ENCODE measurements at regions not wholly inside any gene's neighbourhood (a gene's known extent, or its start where the extent isn't known, plus 50 kb on each side); places are given as distances from the start of the nearest gene placed in this dataset.

- peaks cover 20% of the 10 kb centered on the region for H3K27me3 Mint-ChIP-seq (ENCODE audit: insufficient read depth, unreplicated experiment)
- no peaks in the 10 kb centered on the region for H3K27me3 ChIP-seq (replicated peaks; ENCODE audit: control insufficient read depth, insufficient read depth, low read length)
- H3K36me3 Mint-ChIP-seq (ENCODE audit: insufficient read depth, unreplicated experiment): no peaks in the 10 kb centered on the region
- H3K4me3 ChIP-seq (ENCODE audit: low read depth, low read length): no peak overlapping the region
- BruUV-seq (replicated peaks): no TSS peak
- H3K9me3 Mint-ChIP-seq (ENCODE audit: unreplicated experiment): no peaks in the 10 kb centered on the region
- ChIA-PET POLR2A (no interaction called here), CTCF (no interaction called here)
- H3K4me1 ChIP-seq: no peaks in the 10 kb centered on the region
- no peak overlapping the region for H3K4me3 Mint-ChIP-seq (ENCODE audit: unreplicated experiment)
- H3K36me3 ChIP-seq (ENCODE audit: control insufficient read depth, insufficient read depth, low read length): no peaks in the 10 kb centered on the region
- H3K4me1 Mint-ChIP-seq (ENCODE audit: low read depth, unreplicated experiment): no peaks in the 10 kb centered on the region
- intact Hi-C loops (cut with micrococcal nuclease; ENCODE audit: unreplicated experiment): no loop called here
- no peak for TF ChIP-seq CTCF (IDR thresholded peaks at IDR 0.05; ENCODE audit: insufficient read depth in 1 of 2, low read depth in 1 of 2, low read length in 1 of 2, severe bottlenecking in 1 of 2, unreplicated experiment in 1 of 2)
- no peak overlapping the region for H3K27ac Mint-ChIP-seq (ENCODE audit: unreplicated experiment)
- no peaks in the 10 kb centered on the region for H3K9me3 ChIP-seq
- peak in 1 of 2 experiments; percentile 20 for DNase-seq
Measured at GRCh38 chr3:44136421-44136820, 105.3 kb upstream of the TOPAZ1 start.

- Histone ChIP-seq H3K27me3 (replicated peaks; ENCODE audit: control insufficient read depth, insufficient read depth, low read length) (no peaks in the 10 kb centered on the region; the same call in 1 of the 2 replicates), H3K4me3 (ENCODE audit: low read depth, low read length) (no peak overlapping the region), H3K36me3 (ENCODE audit: control insufficient read depth, insufficient read depth, low read length) (no peaks in the 10 kb centered on the region), H3K9me3 (no peaks in the 10 kb centered on the region), H3K4me1 (no peaks in the 10 kb centered on the region)
- Mint-ChIP-seq H3K27ac (ENCODE audit: unreplicated experiment) (no peak overlapping the region), H3K36me3 (ENCODE audit: insufficient read depth, unreplicated experiment) (no peaks in the 10 kb centered on the region), H3K4me1 (ENCODE audit: low read depth, unreplicated experiment) (no peaks in the 10 kb centered on the region), H3K9me3 (ENCODE audit: unreplicated experiment) (no peaks in the 10 kb centered on the region), H3K4me3 (ENCODE audit: unreplicated experiment) (no peak overlapping the region), H3K27me3 (ENCODE audit: insufficient read depth, unreplicated experiment) (peaks cover 10% of the 10 kb centered on the region)
- TF ChIP-seq CTCF (IDR thresholded peaks at IDR 0.05; ENCODE audit: insufficient read depth in 1 of 2, low read depth in 1 of 2, low read length in 1 of 2, severe bottlenecking in 1 of 2, unreplicated experiment in 1 of 2): no peak
- intact Hi-C loops (cut with micrococcal nuclease; ENCODE audit: unreplicated experiment): no loop called here
- BruUV-seq (replicated peaks): no TSS peak
- CTCF ChIA-PET: no interaction called here
- DNase-seq: no peak
- POLR2A ChIA-PET: no interaction called here
Measured at GRCh38 chr3:44146073-44146472, 95.6 kb upstream of the TOPAZ1 start.

- Mint-ChIP-seq H3K27ac (ENCODE audit: unreplicated experiment) (no peak overlapping the region), H3K36me3 (ENCODE audit: insufficient read depth, unreplicated experiment) (no peaks in the 10 kb centered on the region), H3K9me3 (ENCODE audit: unreplicated experiment) (no peaks in the 10 kb centered on the region), H3K4me1 (ENCODE audit: low read depth, unreplicated experiment) (no peaks in the 10 kb centered on the region), H3K4me3 (ENCODE audit: unreplicated experiment) (no peak overlapping the region), H3K27me3 (ENCODE audit: insufficient read depth, unreplicated experiment) (peaks cover 16% of the 10 kb centered on the region)
- no peak for TF ChIP-seq CTCF (IDR thresholded peaks at IDR 0.05; ENCODE audit: insufficient read depth in 1 of 2, low read depth in 1 of 2, low read length in 1 of 2, severe bottlenecking in 1 of 2, unreplicated experiment in 1 of 2)
- no peak for DNase-seq
- POLR2A ChIA-PET: no interaction called here
- H3K4me3 ChIP-seq (ENCODE audit: low read depth, low read length): no peak overlapping the region
- H3K4me1 ChIP-seq: no peaks in the 10 kb centered on the region
- H3K27me3 ChIP-seq (replicated peaks; ENCODE audit: control insufficient read depth, insufficient read depth, low read length): no peaks in the 10 kb centered on the region; the same call in 1 of the 2 replicates
- BruUV-seq (replicated peaks): no TSS peak
- H3K36me3 ChIP-seq (ENCODE audit: control insufficient read depth, insufficient read depth, low read length): no peaks in the 10 kb centered on the region
- CTCF ChIA-PET: no interaction called here
- H3K9me3 ChIP-seq: no peaks in the 10 kb centered on the region
- intact Hi-C loops (cut with micrococcal nuclease; ENCODE audit: unreplicated experiment): no loop called here
Measured at GRCh38 chr3:44159696-44160300, 81.9 kb upstream of the TOPAZ1 start.

Measured in Caco-2 (cell line).